Stomach (tissue), 8 donors: ENCODE measurements at regions not wholly inside any gene's neighbourhood (a gene's known extent, or its start where the extent isn't known, plus 50 kb on each side); places are given as distances from the start of the nearest gene placed in this dataset.

Experiments used
- DNase-seq, 2 donors: peaks; one replicate each; pipeline versions ENCODE4 v3.0.0 to v3.0.0-alpha.2; 2013 to 2019
- H3K27ac ChIP-seq, 5 donors: fragments of 200-600 bp in 4 of 5; sonication (generic) in 4 of 5; one replicate each; pipeline ENCODE4 v1.5.1; 2013 to 2019; ENCODE audit warnings: mild to moderate bottlenecking in 1 of 5, moderate library complexity in 1 of 5
- H3K27me3 ChIP-seq, 3 donors: fragments of 200-600 bp; sonication (generic); one replicate each; pipeline ENCODE4 v1.5.1; 2017 to 2019; ENCODE audit warnings: mixed run types in 1 of 3
- H3K36me3 ChIP-seq, 4 donors: fragments of 200-600 bp; sonication (generic); 1 replicate in 3 of 4; 2 replicates in 1 of 4; pipeline ENCODE4 v1.5.1; 2016 to 2019
- H3K4me1 ChIP-seq, 4 donors: fragments of 200-600 bp; sonication (generic); one replicate each; pipeline ENCODE4 v1.5.1; 2016 to 2019
- H3K4me3 ChIP-seq, 4 donors: fragments of 200-600 bp; sonication (generic) in 3 of 4; one replicate each; pipeline ENCODE4 v1.5.1; 2016 to 2019; ENCODE audit warnings: mild to moderate bottlenecking in 1 of 4
- H3K9me3 ChIP-seq, 4 donors: fragments of 200-600 bp; sonication (generic); one replicate each; pipeline ENCODE4 v1.5.1; 2016 to 2019
- CTCF ChIP-seq, 7 experiments: fragments of 450-650 bp in 4 of 7; fragments of 200-600 bp in 3 of 7; sonication (generic) in 3 of 7; IDR thresholded peaks; one replicate each; pipeline ENCODE4 v1.5.1; 2016 to 2019; ENCODE audit warnings: antibody characterized with exemption in 7 of 7, control low read depth in 2 of 7, mild to moderate bottlenecking in 1 of 7
- EP300 ChIP-seq: sonication (generic); formaldehyde crosslinking; IDR thresholded peaks from one replicate; pipeline ENCODE4 v1.6.1; 2017; ENCODE audit warnings: antibody characterized with exemption
- POLR2A ChIP-seq, 4 donors: fragments of 450-650 bp; IDR thresholded peaks; one replicate each; pipeline ENCODE4 v1.6.1; 2016; ENCODE audit warnings: antibody characterized with exemption in 4 of 4, control low read depth in 2 of 4, mild to moderate bottlenecking in 1 of 4, moderate library complexity in 1 of 4
- POLR2AphosphoS5 ChIP-seq, 3 donors: sonication (generic); formaldehyde crosslinking; IDR thresholded peaks; one replicate each; pipeline ENCODE4 v1.6.1; 2016; ENCODE audit warnings: antibody characterized with exemption in 3 of 3
- WGBS, 5 donors: extraction: QIAGEN DNeasy Blood & Tissue Kit in 3 of 5; methylation state at CpG; one replicate each; pipeline versions ENCODE4 v1.1.5 to v1.1.7; 2013 to 2018; 5-methylcytosine and 5-hydroxymethylcytosine counted together
- intact Hi-C: fragments of 100-400 bp; cut with DNase I; formaldehyde crosslinking; loops from one replicate; pipeline ENCODE4 v1.15.1; 2023; ENCODE audit warnings: low total_unique reads
- donor health status: healthy with polysubstance abuse.
- donor health status: Bipolar disorder and iron deficiency.
- donor health status: healthy.

GRCh38 chr2:19746611-19747309, 155.0 kb downstream of the TTC32 start:
- Histone ChIP-seq H3K4me3 (no peak overlapping the region), H3K27ac (no peak overlapping the region), H3K4me1 (no peaks in the 10 kb centered on the region), H3K27me3 (no peaks in the 10 kb centered on the region), H3K9me3 (no peaks in the 10 kb centered on the region), H3K36me3 (no peaks in the 10 kb centered on the region)
- intact Hi-C loops, result no loop called here
- WGBS, 5 donors, result 77 to 87% (median 83%) methylated on average over 12 to 13 of the region's 13 CpGs
- TF ChIP-seq POLR2AphosphoS5 (IDR thresholded peaks at IDR 0.05) (no peak), CTCF (IDR thresholded peaks at IDR 0.05) (peak in 1 of 7 experiments; percentile 7), EP300 (no peak)
- DNase-seq, result peak in 1 of 2 donors; percentile 43

- Histone ChIP-seq H3K4me1 (no peaks in the 10 kb centered on the region), H3K4me3 (no peak overlapping the region), H3K27me3 (no peaks in the 10 kb centered on the region), H3K36me3 (no peaks in the 10 kb centered on the region), H3K27ac (no peak overlapping the region), H3K9me3 (no peaks in the 10 kb centered on the region)
- DNase-seq, result no peak
- TF ChIP-seq CTCF (IDR thresholded peaks at IDR 0.05) (no peak), POLR2A (IDR thresholded peaks at IDR 0.05) (no peak)
- intact Hi-C loops, result no loop called here
- WGBS, 5 donors, result 80 to 89% (median 84%) methylated on average over 8 of the region's 8 CpGs
Measured at GRCh38 chr2:19746137-19746600, 155.6 kb downstream of the TTC32 start.

- H3K27me3 ChIP-seq, result no peaks in the 10 kb centered on the region
- no peaks in the 10 kb centered on the region for H3K9me3 ChIP-seq
- no peak overlapping the region for H3K4me3 ChIP-seq
- H3K36me3 ChIP-seq, result no peaks in the 10 kb centered on the region
- 85 to 94% (median 91%) methylated on average over 16 to 17 of the region's 17 CpGs for WGBS, 5 donors
- H3K4me1 ChIP-seq, result no peaks in the 10 kb centered on the region
- intact Hi-C loops, result no loop called here
- no peak for TF ChIP-seq CTCF (IDR thresholded peaks at IDR 0.05)
- TF ChIP-seq POLR2A (IDR thresholded peaks at IDR 0.05), result no peak
- TF ChIP-seq EP300, result no peak
- H3K27ac ChIP-seq, result no peak overlapping the region
- DNase-seq, result no peak
Measured at GRCh38 chr2:19745318-19746136, 156.3 kb downstream of the TTC32 start.

GRCh38 chr2:19744456-19745199, 157.2 kb downstream of the TTC32 start:
- no peak overlapping the region for H3K27ac ChIP-seq
- TF ChIP-seq POLR2AphosphoS5 (IDR thresholded peaks at IDR 0.05), result no peak
- TF ChIP-seq POLR2A (IDR thresholded peaks at IDR 0.05), result no peak
- no peak for TF ChIP-seq CTCF (IDR thresholded peaks at IDR 0.05)
- no peak for TF ChIP-seq EP300
- no peak overlapping the region for H3K4me3 ChIP-seq
- no peaks in the 10 kb centered on the region for H3K4me1 ChIP-seq
- intact Hi-C loops, result no loop called here
- DNase-seq, result no peak
- no peaks in the 10 kb centered on the region for H3K9me3 ChIP-seq
- H3K27me3 ChIP-seq, result no peaks in the 10 kb centered on the region
- H3K36me3 ChIP-seq, result no peaks in the 10 kb centered on the region
- WGBS, 5 donors, result 82 to 94% (median 90%) methylated on average over 8 of the region's 8 CpGs
